Daoy (cell line): ENCODE measurements at regions not wholly inside any gene's neighbourhood (a gene's known extent, or its start where the extent isn't known, plus 50 kb on each side); places are given as distances from the start of the nearest gene placed in this dataset.

Experiments used
- DNase-seq: peaks from one replicate; pipeline ENCODE4 v3.0.0-alpha.2; 2015; ENCODE audit warnings: low read depth

- DNase-seq: no peak
Measured at GRCh38 chr7:73964786-73965185, 63.2 kb upstream of the ELN start.

- no peak for DNase-seq
Measured at GRCh38 chr7:73966062-73966940, 61.7 kb upstream of the ELN start.

- no peak for DNase-seq
Measured at GRCh38 chr7:73966941-73967831, 60.8 kb upstream of the ELN start.

GRCh38 chr7:73967832-73968290 lies 60.1 kb upstream of the ELN start:
- DNase-seq: no peak

- DNase-seq: no peak
Measured at GRCh38 chr7:73968487-73968886, 59.5 kb upstream of the ELN start.

- DNase-seq: no peak
Measured at GRCh38 chr7:73969991-73970390, 58.0 kb upstream of the ELN start.

- DNase-seq: no peak
Measured at GRCh38 chr7:73970801-73971229, 57.2 kb upstream of the ELN start.

GRCh38 chr7:73971322-73971703 lies 56.7 kb upstream of the ELN start:
- DNase-seq: no peak

GRCh38 chr7:73971704-73972341 lies 56.1 kb upstream of the ELN start:
- no peak for DNase-seq

- no peak for DNase-seq
Measured at GRCh38 chr7:73972614-73973013, 55.4 kb upstream of the ELN start.

- DNase-seq: no peak
Measured at GRCh38 chr7:73973091-73973490, 54.9 kb upstream of the ELN start.

GRCh38 chr7:73974101-73974947 lies 53.6 kb upstream of the ELN start:
- no peak for DNase-seq

GRCh38 chr7:73974948-73975926 lies 52.7 kb upstream of the ELN start:
- no peak for DNase-seq

GRCh38 chr7:73976761-73977618 lies 51.0 kb upstream of the ELN start:
- no peak for DNase-seq

GRCh38 chr7:73977619-73978618 lies 50.1 kb upstream of the ELN start:
- DNase-seq: peak; percentile 71
